ENCODE measurements at regions not wholly inside any gene's neighbourhood (a gene's known extent, or its start where the extent isn't known, plus 50 kb on each side); places are given as distances from the start of the nearest gene placed in this dataset.

- TF ChIP-seq CTCF (IDR thresholded peaks at IDR 0.05; ENCODE audit: low read length) (no peak), EZH2 (optimal IDR thresholded peaks at IDR 0.05; ENCODE audit: low read depth, low read length) (no peak), EZH2phosphoT487 (IDR thresholded peaks at IDR 0.05; ENCODE audit: low read length) (no peak)
Observed at GRCh38 chr6:156183678-156184077, 593.5 kb upstream of the ARID1B start.
